C4-2B (cell line): ENCODE measurements at regions not wholly inside any gene's neighbourhood (a gene's known extent, or its start where the extent isn't known, plus 50 kb on each side); places are given as distances from the start of the nearest gene placed in this dataset.

Source experiments
- CTCF ChIP-seq: fragments of 450-650 bp; conservative IDR thresholded peaks from 2 replicates; pipeline ENCODE4 v1.5.1; 2017; ENCODE audit warnings: mild to moderate bottlenecking
- ZFX ChIP-seq: fragments of 450-650 bp; IDR thresholded peaks from 2 replicates; pipeline ENCODE4 v1.6.1; 2017

- TF ChIP-seq CTCF (no peak), ZFX (no peak)
Observed at GRCh38 chr3:22361521-22361920, 610.5 kb upstream of the ZNF385D start.
